GM12878 (cell line): ENCODE measurements at regions not wholly inside any gene's neighbourhood (a gene's known extent, or its start where the extent isn't known, plus 50 kb on each side); places are given as distances from the start of the nearest gene placed in this dataset.

Experiments used
- ATAC-seq: fragments of 200-7000 bp; cut with Tn5 transposase; 3 replicates; pipeline ENCODE4 v1.9.1; 2020; ENCODE audit warnings: mild to moderate bottlenecking, moderate library complexity
- BruUV-seq: library from RNA; stranded (reverse); fragments of 400-500 nt; replicated peaks from 2 replicates; lab custom pipeline; 2021; lab: Mats Ljungman, UMichigan
- CTCF ChIA-PET: fragments of 300-600 bp; sonication (Branson Sonifier 250); formaldehyde crosslinking; extraction: SDS; loops from one replicate; lab custom pipeline; 2021; ENCODE audit warnings: inconsistent platforms; lab: Yijun Ruan, JAX
- POLR2A ChIA-PET: fragments of 350-600 bp; formaldehyde crosslinking; extraction: SDS; loops from one replicate; lab custom pipeline; 2021; ENCODE audit warnings: inconsistent platforms; lab: Charles Lee
- RAD21 ChIA-PET: fragments of 300-600 bp; sonication (Branson Sonifier 250); formaldehyde crosslinking; loops from one replicate; lab custom pipeline; 2023; ENCODE audit warnings: antibody characterized with exemption; ENCODE audit not compliant: unreplicated experiment; lab: Charles Lee
- SMC1A ChIA-PET: fragments of 300-600 bp; sonication (Branson Sonifier 250); formaldehyde crosslinking; loops from one replicate; lab custom pipeline; 2023; ENCODE audit not compliant: unreplicated experiment, uncharacterized antibody; lab: Charles Lee
- DNase-seq: peaks from one replicate; pipeline ENCODE4 v3.0.0-alpha.2; 2011; ENCODE audit warnings: low read depth, low spot score
- FAIRE-seq: peaks from 3 replicates; lab custom pipeline; 2011; peaks lifted over from hg19 to GRCh38; lab: Jason Lieb, UNC
- H2AFZ ChIP-seq: 2 replicates; pipeline ENCODE4 v1.6.0; 2011; ENCODE audit warnings: low read depth, low read length, control low read depth; ENCODE audit not compliant: control insufficient read depth
- H3K27ac ChIP-seq: 2 replicates; pipeline ENCODE4 v1.5.1; 2011; ENCODE audit warnings: control low read depth; ENCODE audit not compliant: control insufficient read depth, insufficient read depth
- H3K27me3 ChIP-seq, 2 experiments: replicated peaks in 1 of 2; 2 replicates each; pipeline versions ENCODE4 v1.6.0 to v1.6.1; 2011; ENCODE audit warnings: low read length in 1 of 2; ENCODE audit not compliant: control insufficient read depth in 2 of 2, insufficient read depth in 2 of 2
- H3K36me3 ChIP-seq, 2 experiments: 2 replicates each; pipeline ENCODE4 v1.5.1; 2011; ENCODE audit warnings: low read length in 1 of 2; ENCODE audit not compliant: control insufficient read depth in 2 of 2, insufficient read depth in 2 of 2
- H3K4me1 ChIP-seq: 2 replicates; pipeline ENCODE4 v1.6.1; 2011; ENCODE audit warnings: mild to moderate bottlenecking, low read length, moderate library complexity, mixed read lengths; ENCODE audit not compliant: control insufficient read depth, insufficient read depth
- H3K4me2 ChIP-seq: 2 replicates; pipeline ENCODE4 v1.6.0; 2011; ENCODE audit warnings: control low read depth; ENCODE audit not compliant: control insufficient read depth, insufficient read depth
- H3K4me3 ChIP-seq: fragments of 200-600 bp; sonication (generic); 2 replicates; pipeline ENCODE4 v1.5.1; 2016
- H3K79me2 ChIP-seq: 2 replicates; pipeline ENCODE4 v1.6.0; 2011; ENCODE audit warnings: low read length; ENCODE audit not compliant: control insufficient read depth, insufficient read depth
- H3K9ac ChIP-seq: 2 replicates; pipeline ENCODE4 v1.8.0; 2011; ENCODE audit warnings: low read length, control low read depth, mixed read lengths; ENCODE audit not compliant: control insufficient read depth, insufficient read depth
- H3K9me3 ChIP-seq: replicated peaks from 3 replicates; pipeline ENCODE4 v1.5.1; 2011; ENCODE audit warnings: mild to moderate bottlenecking, low read length; ENCODE audit not compliant: control insufficient read depth, insufficient read depth
- H4K20me1 ChIP-seq: 2 replicates; pipeline ENCODE4 v1.6.0; 2011; ENCODE audit not compliant: control insufficient read depth, insufficient read depth
- CHD2 ChIP-seq: IDR thresholded peaks from 2 replicates; pipeline ENCODE4 v1.6.1; 2011; ENCODE audit warnings: low read depth, low read length, improper control_type of control experiment, borderline replicate concordance
- CREB1 ChIP-seq: IDR thresholded peaks from 2 replicates; pipeline ENCODE4 v1.6.1; 2012; ENCODE audit warnings: low read depth, mild to moderate bottlenecking, inconsistent platforms
- EED ChIP-seq: sonication (generic); IDR thresholded peaks from 2 replicates; pipeline ENCODE4 v1.6.1; 2016; ENCODE audit warnings: antibody characterized with exemption, low read depth
- GABPA ChIP-seq: IDR thresholded peaks from 2 replicates; pipeline ENCODE4 v1.6.1; 2014; ENCODE audit warnings: antibody characterized with exemption, low read depth, mild to moderate bottlenecking, inconsistent platforms
- NR2C1 ChIP-seq: fragments of 450-650 bp; IDR thresholded peaks from 2 replicates; pipeline ENCODE4 v1.6.1; 2017; ENCODE audit warnings: antibody characterized with exemption, mild to moderate bottlenecking, moderate library complexity
- NRF1 ChIP-seq: conservative IDR thresholded peaks from 2 replicates; pipeline ENCODE4 v1.6.1; 2011; ENCODE audit warnings: mild to moderate bottlenecking, low read depth, low read length, improper control_type of control experiment
- PAX8 ChIP-seq: fragments of 450-650 bp; IDR thresholded peaks from 2 replicates; pipeline ENCODE4 v1.6.1; 2017; ENCODE audit warnings: mild to moderate bottlenecking, moderate library complexity
- RB1 ChIP-seq: fragments of 450-650 bp; formaldehyde crosslinking; IDR thresholded peaks from 2 replicates; pipeline ENCODE4 v1.6.1; 2017; ENCODE audit warnings: mild to moderate bottlenecking, borderline replicate concordance
- RELA ChIP-seq: fragments of 450-650 bp; IDR thresholded peaks from 2 replicates; pipeline ENCODE4 v1.8.0; 2014; ENCODE audit warnings: borderline replicate concordance; ENCODE audit not compliant: partially characterized antibody
- SIN3A ChIP-seq: IDR thresholded peaks from 2 replicates; pipeline ENCODE4 v1.6.1; 2012; ENCODE audit warnings: low read depth, low read length, improper control_type of control experiment
- SKIL ChIP-seq: fragments of 450-650 bp; IDR thresholded peaks from 2 replicates; pipeline ENCODE4 v1.6.1; 2017; ENCODE audit warnings: mild to moderate bottlenecking, low read depth, inconsistent platforms; ENCODE audit not compliant: poor library complexity, severe bottlenecking
- SPI1 ChIP-seq: IDR thresholded peaks from 2 replicates; pipeline ENCODE4 v1.6.1; 2011; ENCODE audit warnings: low read depth, mild to moderate bottlenecking, low read length, moderate library complexity, borderline replicate concordance; ENCODE audit not compliant: insufficient read depth
- TCF12 ChIP-seq: IDR thresholded peaks from 2 replicates; pipeline ENCODE4 v1.6.1; 2011; ENCODE audit warnings: low read depth, mild to moderate bottlenecking, low read length
- YY1 ChIP-seq: IDR thresholded peaks from 2 replicates; pipeline ENCODE4 v1.6.1; 2011; ENCODE audit warnings: low read depth, mild to moderate bottlenecking, low read length
- ZBTB11 ChIP-seq: fragments of 450-650 bp; formaldehyde crosslinking; IDR thresholded peaks from 2 replicates; pipeline ENCODE4 v1.5.0; 2022; ENCODE audit warnings: mild to moderate bottlenecking, missing genetic modification characterization
- ZNF274 ChIP-seq: IDR thresholded peaks from one replicate; pipeline ENCODE4 v1.8.0; 2011; ENCODE audit not compliant: insufficient read length, insufficient read depth
- WGBS: methylation state at CpG from one replicate; pipeline ENCODE4 v1.1.6; 2016; ENCODE audit warnings: low lambda C conversion rate; ENCODE audit not compliant: insufficient replicate concordance, insufficient coverage; ENCODE audit errors: missing lambda C conversion rate; 5-methylcytosine and 5-hydroxymethylcytosine counted together
- in situ Hi-C: fragments of 300-500 bp; cut with MboI; formaldehyde crosslinking; loops from 9 replicates; pipeline ENCODE4 v1.14.3; 2018; ENCODE audit warnings: mixed read lengths
- intact Hi-C: fragments of 100-400 bp; cut with micrococcal nuclease; formaldehyde crosslinking; loops from one replicate; pipeline ENCODE4 v1.14.2; 2022; ENCODE audit not compliant: unreplicated experiment
- TF ChIP-seq, protein P1 (sequence below): fragments of 450-650 bp; IDR thresholded peaks from 2 replicates; pipeline ENCODE4 v1.6.1; 2017; ENCODE audit warnings: mild to moderate bottlenecking

GRCh38 chr13:104597546-104598180 lies 1531.4 kb upstream of the SLC10A2 start:
- ChIA-PET POLR2A (no interaction called here), CTCF (no interaction called here), RAD21 (no interaction called here), SMC1A (no interaction called here)
- ATAC-seq (no peak), FAIRE-seq (no peak), DNase-seq (no peak)
- intact Hi-C loops = no loop called here
- Histone ChIP-seq H3K9me3 (no peaks in the 10 kb centered on the region), H3K4me2 (no peak overlapping the region), H2AFZ (no peak overlapping the region), H3K4me3 (no peak overlapping the region), H3K36me3 (no peaks in the 10 kb centered on the region), H3K27ac (no peak overlapping the region), H3K9ac (no peak overlapping the region), H4K20me1 (no peaks in the 10 kb centered on the region), H3K4me1 (no peaks in the 10 kb centered on the region), H3K27me3 (no peaks in the 10 kb centered on the region), H3K79me2 (no peaks in the 10 kb centered on the region)
- TF ChIP-seq RELA (no peak), PAX8 (no peak), RB1 (no peak), YY1 (no peak), TCF12 (no peak), SKIL (no peak), ZBTB11 (CRISPR knock-in tag) (no peak), CHD2 (no peak), NRF1 (no peak), SPI1 (no peak), NR2C1 (no peak), ZNF274 (no peak), SIN3A (no peak), GABPA (no peak), EED (no peak), CREB1 (no peak)
- TF ChIP-seq, protein P1, sequence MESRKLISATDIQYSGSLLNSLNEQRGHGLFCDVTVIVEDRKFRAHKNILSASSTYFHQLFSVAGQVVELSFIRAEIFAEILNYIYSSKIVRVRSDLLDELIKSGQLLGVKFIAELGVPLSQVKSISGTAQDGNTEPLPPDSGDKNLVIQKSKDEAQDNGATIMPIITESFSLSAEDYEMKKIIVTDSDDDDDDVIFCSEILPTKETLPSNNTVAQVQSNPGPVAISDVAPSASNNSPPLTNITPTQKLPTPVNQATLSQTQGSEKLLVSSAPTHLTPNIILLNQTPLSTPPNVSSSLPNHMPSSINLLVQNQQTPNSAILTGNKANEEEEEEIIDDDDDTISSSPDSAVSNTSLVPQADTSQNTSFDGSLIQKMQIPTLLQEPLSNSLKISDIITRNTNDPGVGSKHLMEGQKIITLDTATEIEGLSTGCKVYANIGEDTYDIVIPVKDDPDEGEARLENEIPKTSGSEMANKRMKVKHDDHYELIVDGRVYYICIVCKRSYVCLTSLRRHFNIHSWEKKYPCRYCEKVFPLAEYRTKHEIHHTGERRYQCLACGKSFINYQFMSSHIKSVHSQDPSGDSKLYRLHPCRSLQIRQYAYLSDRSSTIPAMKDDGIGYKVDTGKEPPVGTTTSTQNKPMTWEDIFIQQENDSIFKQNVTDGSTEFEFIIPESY = no peak
- in situ Hi-C loops = no loop called here
- BruUV-seq = no TSS peak
- WGBS = 48% methylated on average over 2 of the region's 2 CpGs
